Cardiac septum (tissue), 1 donor: ENCODE measurements at regions not wholly inside any gene's neighbourhood (a gene's known extent, or its start where the extent isn't known, plus 50 kb on each side); places are given as distances from the start of the nearest gene placed in this dataset.

Experiments used
- DNase-seq: peaks from one replicate; pipeline ENCODE4 v3.0.0-alpha.2; 2020; ENCODE audit warnings: low spot score
- intact Hi-C: fragments of 100-400 bp; cut with DNase I; formaldehyde crosslinking; loops from one replicate; pipeline ENCODE4 v1.14.0; 2022
- donor health status: DM: no; HTN: no; CAD: no.

DNA sequence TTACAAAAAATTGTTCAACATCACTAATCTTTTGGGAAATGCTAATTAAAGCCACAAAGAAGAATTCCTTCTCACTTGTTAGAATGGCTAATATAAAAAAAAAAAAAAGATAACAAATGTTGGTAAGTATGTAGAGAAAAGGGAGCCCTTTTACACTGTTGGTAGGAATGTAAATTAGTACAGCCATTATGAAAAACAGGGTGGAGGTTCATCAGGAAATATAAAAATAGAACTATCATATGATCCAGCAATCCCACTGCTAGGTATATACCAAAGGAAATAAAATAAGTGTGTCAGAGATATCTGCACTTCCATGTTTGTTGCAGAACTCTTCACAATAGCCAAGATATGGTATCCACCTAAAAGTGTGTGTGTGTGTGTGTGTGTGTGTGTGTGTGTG, 83.5 kb upstream of the RGMB start:
- no peak for DNase-seq
- intact Hi-C loops, result no loop called here

DNA sequence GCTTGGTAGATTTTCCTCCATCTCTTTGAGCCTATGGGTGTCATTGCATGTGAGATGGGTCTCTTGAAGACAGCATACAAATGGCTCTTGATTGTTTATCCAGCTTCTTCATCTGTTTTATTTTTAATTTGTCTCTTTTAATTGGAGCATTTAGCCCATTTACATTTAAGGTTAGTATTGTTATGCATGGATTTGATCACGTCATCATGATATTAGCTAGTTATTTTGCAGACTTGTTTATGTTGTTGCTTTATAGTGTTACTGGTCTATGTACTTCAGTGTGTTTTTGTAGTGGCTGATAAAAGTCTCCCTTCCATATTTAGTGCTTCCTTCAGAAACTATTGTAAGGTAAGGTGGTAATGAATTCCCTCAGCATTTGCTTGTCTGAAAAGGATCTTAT, 78.6 kb upstream of the RGMB start:
- intact Hi-C loops, result no loop called here
- DNase-seq, result no peak

DNA sequence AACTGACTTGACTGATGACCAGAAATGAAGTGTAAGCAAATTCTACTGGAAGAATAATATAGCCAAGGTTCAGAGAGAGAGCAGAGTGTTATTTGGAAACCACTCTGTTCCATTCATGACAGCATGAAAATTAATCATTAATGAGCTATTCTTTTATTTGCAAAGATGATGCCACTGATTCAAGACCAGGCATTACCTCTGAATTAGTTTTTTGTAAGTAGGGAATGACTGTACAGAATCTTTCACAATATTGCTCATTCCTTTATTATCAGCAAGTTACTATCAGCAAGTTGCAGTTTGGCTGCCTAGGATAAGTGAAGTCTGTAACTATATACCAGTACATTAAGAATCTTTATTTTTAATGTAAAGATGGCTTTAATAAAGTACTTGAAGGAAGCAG, 75.1 kb upstream of the RGMB start:
- DNase-seq, result no peak
- intact Hi-C loops, result no loop called here

DNA sequence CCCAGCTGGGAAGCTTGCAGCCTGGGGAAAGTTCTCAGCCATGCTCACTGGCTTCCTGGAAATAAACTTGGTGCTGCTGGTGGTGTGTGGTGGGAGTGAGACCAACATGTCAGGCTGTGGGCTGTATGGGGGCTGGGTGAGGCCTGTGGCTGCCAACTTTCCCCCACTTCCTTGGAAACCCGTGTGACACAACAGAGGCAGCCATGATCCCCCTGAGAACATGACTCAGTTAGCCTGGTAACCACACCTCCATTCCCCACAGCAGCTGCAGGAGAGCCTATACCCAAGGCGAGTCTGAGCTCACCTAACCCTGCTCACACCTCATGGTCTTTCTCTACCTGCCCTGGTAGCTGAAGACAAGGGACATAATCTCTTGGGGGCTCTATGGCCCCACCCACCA, 72.7 kb upstream of the RGMB start:
- no peak for DNase-seq
- intact Hi-C loops, result no loop called here

DNA sequence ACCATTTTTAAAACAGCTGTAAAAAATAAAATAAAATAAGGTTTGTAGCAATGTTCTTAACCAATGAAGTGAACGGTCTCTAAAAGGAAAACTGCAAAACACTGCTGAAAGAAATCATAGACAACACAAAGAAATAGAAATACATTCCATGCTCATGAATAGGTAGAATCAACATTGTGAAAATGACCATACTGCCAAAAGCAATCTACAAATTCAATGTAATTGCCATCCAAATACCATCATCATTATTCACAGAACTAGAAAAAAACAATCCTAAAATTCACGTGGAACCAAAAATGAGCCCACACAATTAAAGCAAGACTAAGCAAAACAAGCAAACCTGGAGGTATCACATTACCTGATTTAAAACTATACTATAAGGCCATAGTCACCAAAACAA, 67.6 kb upstream of the RGMB start:
- intact Hi-C loops, result no loop called here
- no peak for DNase-seq

DNA sequence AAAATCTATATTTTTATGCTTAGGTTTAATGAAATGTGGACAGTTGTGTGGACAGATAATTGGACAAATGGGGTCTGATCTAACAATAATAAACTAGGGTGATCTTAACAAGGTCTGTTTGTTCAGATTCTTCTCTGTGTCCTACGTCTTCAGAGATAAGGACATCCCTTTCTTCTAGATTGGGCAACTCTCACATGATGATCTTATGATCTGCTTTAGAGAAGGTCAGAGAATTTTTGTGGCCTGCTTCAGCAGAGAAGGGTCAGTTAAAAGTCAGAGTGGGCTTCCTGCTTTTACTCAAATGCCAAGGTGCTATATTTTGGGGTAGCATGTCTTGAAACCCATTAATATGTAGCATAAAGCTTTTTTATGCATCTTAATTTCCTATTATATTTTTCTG, 63.8 kb upstream of the RGMB start:
- DNase-seq, result no peak

DNA sequence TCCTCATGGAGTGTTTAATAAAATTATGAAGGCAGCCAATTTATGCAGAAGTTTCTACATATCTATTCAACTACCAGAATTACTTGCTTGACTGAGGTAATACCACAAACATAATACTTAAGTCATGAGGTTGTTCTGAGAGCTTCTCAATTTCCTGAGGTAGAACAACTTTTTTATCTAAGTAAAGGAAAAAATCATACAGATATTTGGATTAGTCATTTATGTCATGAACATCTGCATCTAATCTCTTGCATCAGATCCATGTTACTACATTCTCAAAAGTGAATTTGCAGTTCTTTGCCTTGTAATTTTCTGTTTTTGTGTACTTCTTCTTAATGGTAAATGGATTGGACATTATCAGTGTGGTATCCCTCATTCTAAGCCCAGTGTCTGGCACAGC, 60.4 kb upstream of the RGMB start:
- intact Hi-C loops, result no loop called here
- DNase-seq, result no peak

More for the DNA sequence above, 63.8 kb upstream of the RGMB start:
- intact Hi-C loops, result no loop called here

DNA sequence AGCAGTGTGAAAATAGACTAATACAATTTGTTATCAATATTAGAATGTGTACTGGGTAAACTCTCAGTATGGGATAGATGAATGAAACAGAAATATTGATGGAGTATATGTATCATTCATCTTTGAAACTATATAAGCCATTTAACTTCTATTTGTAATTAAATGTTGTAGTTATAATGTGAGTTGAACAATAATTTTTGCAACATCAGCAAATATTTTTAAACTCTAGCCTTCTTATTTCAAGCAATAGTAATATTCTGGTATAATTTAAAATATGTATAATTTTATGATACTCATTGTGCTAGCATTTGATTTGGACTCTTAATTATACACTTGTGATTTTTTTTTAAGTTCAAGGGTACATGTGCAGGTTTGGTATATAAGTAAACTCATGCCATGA, 59.6 kb upstream of the RGMB start:
- intact Hi-C loops, result no loop called here
- no peak for DNase-seq

DNA sequence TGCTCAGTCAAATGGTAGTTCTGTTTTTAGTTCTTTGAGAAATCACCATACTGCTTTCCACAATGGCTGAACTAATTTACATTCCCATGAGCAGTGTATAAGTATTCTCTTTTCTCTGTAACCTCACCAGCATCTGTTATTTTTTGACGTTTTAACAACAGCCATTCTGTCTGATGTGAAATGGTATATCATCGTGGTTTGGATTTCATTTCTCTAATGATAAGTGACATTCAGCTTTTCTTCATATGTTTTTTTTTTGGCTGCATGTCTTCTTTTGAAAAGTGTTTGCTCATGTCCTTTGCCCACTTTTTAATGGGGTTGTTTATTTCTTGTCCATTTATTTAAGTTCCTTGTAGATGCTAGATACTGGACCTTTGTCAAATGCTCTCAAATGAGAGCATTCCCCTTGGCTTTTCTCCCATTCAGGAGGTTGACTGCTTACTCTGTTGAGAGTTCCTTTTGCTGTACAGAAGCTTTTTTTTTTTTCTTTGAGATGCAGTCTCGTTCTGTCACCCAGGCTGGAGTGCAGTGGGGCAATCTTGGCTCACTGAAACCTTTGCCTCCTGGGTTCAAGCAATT, 58.7 kb upstream of the RGMB start:
- DNase-seq, result no peak
- intact Hi-C loops, result no loop called here

DNA sequence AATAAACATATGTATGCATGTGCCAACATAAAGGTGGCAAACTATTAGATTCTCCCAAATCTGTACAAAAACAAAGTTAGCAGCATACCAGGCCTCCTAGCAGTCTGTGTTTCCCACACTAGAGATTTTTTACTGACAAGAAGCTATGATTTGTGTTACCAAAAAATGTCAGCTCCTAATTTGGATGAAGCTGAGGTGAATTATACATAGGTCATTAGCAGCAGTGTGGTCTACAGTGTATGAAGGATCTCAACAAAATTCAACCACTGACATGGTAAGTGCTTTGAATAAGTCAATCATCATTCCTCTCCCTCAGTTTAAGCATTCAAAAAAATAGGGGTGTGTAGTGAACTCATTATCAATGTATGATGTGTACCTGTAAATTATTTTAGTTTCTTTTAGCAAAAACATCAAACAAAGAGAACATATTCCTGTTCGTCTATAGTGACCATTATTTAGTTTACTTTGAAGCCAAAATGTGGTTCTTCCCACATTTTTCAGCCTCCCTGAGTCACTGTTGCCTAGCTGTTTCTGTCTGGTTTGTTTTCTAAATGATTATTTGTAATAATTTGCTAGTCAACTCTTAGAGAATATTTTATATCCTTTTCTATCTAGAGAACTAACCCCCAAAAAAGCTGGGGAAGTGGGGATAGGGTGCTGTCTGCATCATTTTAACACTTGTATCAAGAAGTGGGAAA, 52.1 kb upstream of the RGMB start:
- intact Hi-C loops, result no loop called here
- no peak for DNase-seq

DNA sequence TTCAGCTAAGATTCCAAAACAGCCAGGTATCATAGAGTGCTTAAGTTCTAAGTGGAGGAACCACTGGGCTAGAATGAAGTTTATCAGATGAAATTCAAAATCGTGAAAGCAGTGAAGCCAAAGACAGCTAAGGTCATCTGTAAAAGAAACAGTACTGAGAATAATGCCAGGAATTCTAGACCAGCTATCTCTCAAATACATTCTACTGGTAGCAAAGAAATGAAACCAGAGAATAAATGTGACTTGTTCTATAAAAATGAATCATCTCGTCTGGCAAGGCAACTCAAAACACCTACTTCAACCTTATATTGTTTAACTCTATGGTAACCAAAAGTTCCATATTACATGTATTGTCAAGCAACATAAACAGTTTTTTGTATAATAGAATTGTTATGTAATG, 51.3 kb upstream of the RGMB start:
- intact Hi-C loops, result no loop called here
- DNase-seq, result no peak

DNA sequence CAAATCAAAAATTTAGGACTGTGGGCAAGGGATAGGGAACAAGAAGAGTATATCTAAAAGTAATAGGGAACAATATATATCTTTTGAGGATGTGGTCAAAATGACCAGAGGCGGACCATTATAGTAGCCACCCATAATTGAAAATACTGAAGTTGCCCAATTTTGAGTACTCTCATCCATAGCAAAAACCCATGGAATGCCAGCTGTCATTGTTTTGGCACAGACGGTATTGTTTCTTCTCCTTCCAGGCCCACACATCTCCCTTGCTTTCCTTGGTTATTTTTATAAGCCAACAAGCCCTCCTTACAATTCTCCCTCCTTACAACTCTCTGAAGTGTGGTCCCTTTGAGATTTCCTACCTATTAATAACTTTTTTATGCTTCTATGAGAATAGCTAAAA, 50.4 kb upstream of the RGMB start:
- no peak for DNase-seq
- intact Hi-C loops, result no loop called here
